GM21447 (cell line): ENCODE measurements at regions not wholly inside any gene's neighbourhood (a gene's known extent, or its start where the extent isn't known, plus 50 kb on each side); places are given as distances from the start of the nearest gene placed in this dataset.

Experiments used
- ATAC-seq: cut with Tn5 transposase; IDR thresholded peaks from one replicate; pipeline ENCODE4 v1.9.1; 2021; ENCODE audit not compliant: unreplicated experiment

- ATAC-seq, result no peak
These were observed 51.9 kb upstream of the TAPT1 start for GRCh38 chr4:16278178-16278577.
